HCT116 (cell line): ENCODE measurements at regions not wholly inside any gene's neighbourhood (a gene's known extent, or its start where the extent isn't known, plus 50 kb on each side); places are given as distances from the start of the nearest gene placed in this dataset.

Source experiments
- ATAC-seq: fragments of 200-7000 bp; cut with Tn5 transposase; 2 replicates; pipeline ENCODE4 v1.9.1; 2020; ENCODE audit warnings: mild to moderate bottlenecking, moderate library complexity
- BruUV-seq: library from RNA; stranded (reverse); fragments of 400-500 nt; replicated peaks from 2 replicates; lab custom pipeline; 2021; lab: Mats Ljungman, UMichigan
- CTCF ChIA-PET: fragments of 300-600 bp; sonication (Branson Sonifier 250); formaldehyde crosslinking; loops from one replicate; lab custom pipeline; 2021; ENCODE audit warnings: antibody characterized with exemption; lab: Charles Lee
- POLR2A ChIA-PET: fragments of 300-600, 350-600 bp; sonication (Branson Sonifier 250); formaldehyde crosslinking; loops from one replicate; lab custom pipeline; 2021; ENCODE audit warnings: antibody characterized with exemption; lab: Charles Lee
- RAD21 ChIA-PET, 2 experiments: fragments of 300-600 bp; sonication (Branson Sonifier 250); formaldehyde crosslinking; loops; one replicate each; lab custom pipeline; 2023; ENCODE audit warnings: low total read pairs in 2 of 2; ENCODE audit not compliant: uncharacterized antibody in 2 of 2, unreplicated experiment in 2 of 2, low non-redundant PET in 1 of 2; lab: Charles Lee
- DNase-seq: peaks from one replicate; pipeline ENCODE4 v3.0.0-alpha.2; 2010; ENCODE audit warnings: low read depth, low spot score
- H2AFZ ChIP-seq: fragments of 200-600 bp; shearing (Covaris generic), sonication (generic); 2 replicates; pipeline ENCODE4 v1.6.1; 2017; ENCODE audit warnings: low read depth, mixed run types, mixed read lengths, antibody characterized with exemption, low read length; ENCODE audit not compliant: poor library complexity, severe bottlenecking
- H3K27ac ChIP-seq: 2 replicates; pipeline ENCODE4 v1.5.1; 2012; ENCODE audit warnings: low read depth, low read length
- H3K27me3 ChIP-seq: fragments of 200-600 bp; sonication (generic); 2 replicates; pipeline ENCODE4 v1.6.1; 2016; ENCODE audit warnings: mixed run types, low read length, mixed read lengths; ENCODE audit not compliant: insufficient read depth
- H3K36me3 ChIP-seq, 2 experiments: fragments of 200-500 bp in 1 of 2; fragments of 200-600 bp in 1 of 2; sonication (Bioruptor generic) in 1 of 2; sonication (generic) in 1 of 2; 2 replicates each; pipeline versions ENCODE4 v1.5.1 to v1.6.1; 2014 to 2016; ENCODE audit warnings: low read length in 2 of 2, inconsistent platforms in 1 of 2, mixed read lengths in 1 of 2, mixed run types in 1 of 2; ENCODE audit not compliant: insufficient read depth in 2 of 2, control insufficient read depth in 1 of 2
- H3K4me1 ChIP-seq, 2 experiments: fragments of 200-600 bp in 1 of 2; sonication (generic) in 1 of 2; 2 replicates each; pipeline versions ENCODE4 v1.5.1 to v1.6.1; 2012 to 2017; ENCODE audit warnings: low read length in 2 of 2, inconsistent platforms in 1 of 2, mild to moderate bottlenecking in 1 of 2, mixed read lengths in 1 of 2, mixed run types in 1 of 2, moderate library complexity in 1 of 2; ENCODE audit not compliant: insufficient read depth in 2 of 2, control insufficient read depth in 1 of 2
- H3K4me2 ChIP-seq: fragments of 200-600 bp; sonication (generic); 2 replicates; pipeline ENCODE4 v1.6.1; 2017; ENCODE audit warnings: mixed run types, low read length, mixed read lengths
- H3K4me3 ChIP-seq, 2 experiments: fragments of 200-600 bp in 1 of 2; sonication (generic) in 1 of 2; replicated peaks in 1 of 2; 2 replicates each; pipeline ENCODE4 v1.5.1; 2011 to 2016; ENCODE audit warnings: low read length in 2 of 2, control low read depth in 1 of 2, low read depth in 1 of 2, mild to moderate bottlenecking in 1 of 2, mixed read lengths in 1 of 2, mixed run types in 1 of 2
- H3K79me2 ChIP-seq: fragments of 200-600 bp; sonication (generic); 2 replicates; pipeline ENCODE4 v1.6.1; 2017; ENCODE audit warnings: mild to moderate bottlenecking, mixed run types, low read length, moderate library complexity, mixed read lengths; ENCODE audit not compliant: insufficient read depth
- H3K9ac ChIP-seq: fragments of 200-600 bp; sonication (generic); 2 replicates; pipeline ENCODE4 v1.6.1; 2016; ENCODE audit warnings: low read length, mixed read lengths
- H3K9me2 ChIP-seq: fragments of 200-600 bp; sonication (generic), shearing (Covaris generic); 2 replicates; pipeline ENCODE4 v1.6.1; 2017; ENCODE audit warnings: mixed run types, mild to moderate bottlenecking, moderate library complexity; ENCODE audit not compliant: insufficient read depth
- H3K9me3 ChIP-seq, 2 experiments: fragments of 200-500 bp in 1 of 2; fragments of 200-600 bp in 1 of 2; sonication (Bioruptor generic) in 1 of 2; sonication (generic) in 1 of 2; 2 replicates each; pipeline ENCODE4 v1.6.1; 2014 to 2017; ENCODE audit warnings: low read length in 2 of 2, mixed read lengths in 2 of 2, inconsistent platforms in 1 of 2, low read depth in 1 of 2, mild to moderate bottlenecking in 1 of 2, mixed run types in 1 of 2, moderate library complexity in 1 of 2; ENCODE audit not compliant: control insufficient read depth in 1 of 2, insufficient read depth in 1 of 2
- H4K20me1 ChIP-seq: fragments of 200-600 bp; sonication (generic), shearing (Covaris generic); 2 replicates; pipeline ENCODE4 v1.6.1; 2017; ENCODE audit warnings: mixed run types, mild to moderate bottlenecking, moderate library complexity; ENCODE audit not compliant: insufficient read depth
- CBX3 ChIP-seq: IDR thresholded peaks from 2 replicates; pipeline ENCODE4 v1.6.1; 2012; ENCODE audit warnings: low read depth
- FOSL1 ChIP-seq: IDR thresholded peaks from 2 replicates; pipeline ENCODE4 v1.6.1; 2012; ENCODE audit warnings: low read depth
- JUND ChIP-seq: IDR thresholded peaks from 2 replicates; pipeline ENCODE4 v1.6.1; 2012
- YY1 ChIP-seq: IDR thresholded peaks from 2 replicates; pipeline ENCODE4 v1.6.1; 2011; ENCODE audit warnings: low read length, low read depth, moderate library complexity, mild to moderate bottlenecking; ENCODE audit not compliant: insufficient replicate concordance; ENCODE audit errors: extremely low read depth
- ZFX ChIP-seq: fragments of 450-650 bp; IDR thresholded peaks from 2 replicates; pipeline ENCODE4 v1.6.1; 2017
- ZNF274 ChIP-seq: fragments of 200-500 bp; sonication (Bioruptor generic); IDR thresholded peaks from 2 replicates; pipeline ENCODE4 v1.6.1; 2014; ENCODE audit warnings: mild to moderate bottlenecking, low read depth, low read length, inconsistent platforms
- intact Hi-C: fragments of 100-400 bp; cut with micrococcal nuclease; formaldehyde crosslinking; loops from 2 replicates; pipeline ENCODE4 v1.10.0; 2022
- TF ChIP-seq, protein P1 (sequence below): IDR thresholded peaks from 2 replicates; pipeline ENCODE4 v1.6.1; 2012; ENCODE audit warnings: low read depth
- TF ChIP-seq, protein P2 (sequence below), 3 experiments: fragments of 200-600 bp in 1 of 3; sonication (generic) in 1 of 3; IDR thresholded peaks in 2 of 3; conservative IDR thresholded peaks in 1 of 3; 2 replicates each; pipeline ENCODE4 v1.5.1; 2012 to 2017; ENCODE audit warnings: low read depth in 2 of 3, low read length in 2 of 3, antibody characterized with exemption in 1 of 3, borderline replicate concordance in 1 of 3, control low read depth in 1 of 3, mild to moderate bottlenecking in 1 of 3, mixed read lengths in 1 of 3, mixed run types in 1 of 3, moderate library complexity in 1 of 3; ENCODE audit not compliant: insufficient read depth in 1 of 3
- TF ChIP-seq, protein P3 (sequence below): IDR thresholded peaks from 2 replicates; pipeline ENCODE4 v1.6.1; 2011; ENCODE audit warnings: mild to moderate bottlenecking, low read length, moderate library complexity; ENCODE audit not compliant: insufficient replicate concordance; ENCODE audit errors: extremely low read depth

DNA sequence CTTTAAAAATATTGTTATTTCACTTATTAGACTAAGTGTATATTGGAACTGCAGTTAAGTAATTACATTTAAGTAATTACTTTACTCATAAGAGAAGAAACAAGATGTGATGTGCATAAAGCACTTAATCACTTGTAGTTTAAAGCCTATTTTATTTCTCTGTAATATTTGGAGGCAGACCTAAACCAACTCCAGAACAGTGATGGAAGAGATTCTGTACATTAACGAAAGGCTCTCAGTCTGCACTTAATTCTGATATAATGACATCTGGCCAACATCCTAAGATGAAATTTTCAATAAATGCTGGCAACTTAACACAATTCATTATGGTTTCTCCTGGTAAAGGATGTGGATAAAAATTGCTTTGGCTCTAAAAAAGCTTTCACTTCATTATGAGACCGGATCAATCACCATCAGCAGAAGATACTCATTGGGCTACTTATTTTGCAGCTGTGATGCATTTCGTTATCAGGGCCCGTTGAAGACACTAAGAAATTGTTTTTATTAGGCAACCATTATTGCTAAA, 342.6 kb downstream of the C4orf33 start (continued):
- TF ChIP-seq, protein P1, sequence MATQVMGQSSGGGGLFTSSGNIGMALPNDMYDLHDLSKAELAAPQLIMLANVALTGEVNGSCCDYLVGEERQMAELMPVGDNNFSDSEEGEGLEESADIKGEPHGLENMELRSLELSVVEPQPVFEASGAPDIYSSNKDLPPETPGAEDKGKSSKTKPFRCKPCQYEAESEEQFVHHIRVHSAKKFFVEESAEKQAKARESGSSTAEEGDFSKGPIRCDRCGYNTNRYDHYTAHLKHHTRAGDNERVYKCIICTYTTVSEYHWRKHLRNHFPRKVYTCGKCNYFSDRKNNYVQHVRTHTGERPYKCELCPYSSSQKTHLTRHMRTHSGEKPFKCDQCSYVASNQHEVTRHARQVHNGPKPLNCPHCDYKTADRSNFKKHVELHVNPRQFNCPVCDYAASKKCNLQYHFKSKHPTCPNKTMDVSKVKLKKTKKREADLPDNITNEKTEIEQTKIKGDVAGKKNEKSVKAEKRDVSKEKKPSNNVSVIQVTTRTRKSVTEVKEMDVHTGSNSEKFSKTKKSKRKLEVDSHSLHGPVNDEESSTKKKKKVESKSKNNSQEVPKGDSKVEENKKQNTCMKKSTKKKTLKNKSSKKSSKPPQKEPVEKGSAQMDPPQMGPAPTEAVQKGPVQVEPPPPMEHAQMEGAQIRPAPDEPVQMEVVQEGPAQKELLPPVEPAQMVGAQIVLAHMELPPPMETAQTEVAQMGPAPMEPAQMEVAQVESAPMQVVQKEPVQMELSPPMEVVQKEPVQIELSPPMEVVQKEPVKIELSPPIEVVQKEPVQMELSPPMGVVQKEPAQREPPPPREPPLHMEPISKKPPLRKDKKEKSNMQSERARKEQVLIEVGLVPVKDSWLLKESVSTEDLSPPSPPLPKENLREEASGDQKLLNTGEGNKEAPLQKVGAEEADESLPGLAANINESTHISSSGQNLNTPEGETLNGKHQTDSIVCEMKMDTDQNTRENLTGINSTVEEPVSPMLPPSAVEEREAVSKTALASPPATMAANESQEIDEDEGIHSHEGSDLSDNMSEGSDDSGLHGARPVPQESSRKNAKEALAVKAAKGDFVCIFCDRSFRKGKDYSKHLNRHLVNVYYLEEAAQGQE, result no peak
- no peak for TF ChIP-seq ZFX
- TF ChIP-seq YY1, result no peak
- TF ChIP-seq, protein P2, sequence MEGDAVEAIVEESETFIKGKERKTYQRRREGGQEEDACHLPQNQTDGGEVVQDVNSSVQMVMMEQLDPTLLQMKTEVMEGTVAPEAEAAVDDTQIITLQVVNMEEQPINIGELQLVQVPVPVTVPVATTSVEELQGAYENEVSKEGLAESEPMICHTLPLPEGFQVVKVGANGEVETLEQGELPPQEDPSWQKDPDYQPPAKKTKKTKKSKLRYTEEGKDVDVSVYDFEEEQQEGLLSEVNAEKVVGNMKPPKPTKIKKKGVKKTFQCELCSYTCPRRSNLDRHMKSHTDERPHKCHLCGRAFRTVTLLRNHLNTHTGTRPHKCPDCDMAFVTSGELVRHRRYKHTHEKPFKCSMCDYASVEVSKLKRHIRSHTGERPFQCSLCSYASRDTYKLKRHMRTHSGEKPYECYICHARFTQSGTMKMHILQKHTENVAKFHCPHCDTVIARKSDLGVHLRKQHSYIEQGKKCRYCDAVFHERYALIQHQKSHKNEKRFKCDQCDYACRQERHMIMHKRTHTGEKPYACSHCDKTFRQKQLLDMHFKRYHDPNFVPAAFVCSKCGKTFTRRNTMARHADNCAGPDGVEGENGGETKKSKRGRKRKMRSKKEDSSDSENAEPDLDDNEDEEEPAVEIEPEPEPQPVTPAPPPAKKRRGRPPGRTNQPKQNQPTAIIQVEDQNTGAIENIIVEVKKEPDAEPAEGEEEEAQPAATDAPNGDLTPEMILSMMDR (IDR thresholded peaks at IDR 0.05 in 2 of 3, conservative IDR thresholded peaks at IDR 0.05 in 1 of 3; ENCODE audit: borderline replicate concordance in 1 of 3, insufficient read depth in 1 of 3, low read depth in 2 of 3, low read length in 2 of 3), result no peak
- TF ChIP-seq, all 23 proteins: peak for 0

DNA sequence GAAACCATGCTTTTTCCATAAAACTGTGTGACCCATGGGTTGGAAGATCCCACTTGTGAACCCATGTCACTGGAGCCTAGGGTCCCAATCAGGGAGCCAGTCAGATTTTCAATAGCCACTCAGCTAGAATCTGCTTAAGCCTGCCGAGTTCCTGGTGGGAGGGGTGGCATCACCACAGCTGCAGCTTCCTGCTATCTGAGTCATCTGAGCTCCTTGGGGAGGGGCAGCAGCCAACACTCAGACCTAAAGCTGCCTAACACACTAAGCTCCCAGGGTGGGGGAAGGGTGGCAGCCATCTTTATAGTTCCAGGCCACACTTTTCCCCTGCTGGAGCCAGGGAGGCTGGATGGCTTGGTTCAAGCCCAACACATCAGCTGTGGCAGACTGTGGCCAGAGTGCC, 350.1 kb downstream of the C4orf33 start:
- H3K4me3 ChIP-seq, result 0 out of 4 replicates have a peak overlapping the region, but pooled peaks of 1 of the 2 experiments have one; percentile 6
- intact Hi-C loops, result no loop called here
- H3K9ac ChIP-seq, result no peak overlapping the region
- H3K4me1 ChIP-seq, result peaks cover 0 to 10% of the 10 kb centered on the region in 2 experiments; a peak in 2 of 4 replicates
- peak; percentile 84 for ATAC-seq
- no peaks in the 10 kb centered on the region for H3K9me3 ChIP-seq
- peak overlapping the region; percentile 60 for H2AFZ ChIP-seq
- H4K20me1 ChIP-seq, result no peaks in the 10 kb centered on the region
- H3K9me2 ChIP-seq, result no peaks in the 10 kb centered on the region
- no peaks in the 10 kb centered on the region for H3K79me2 ChIP-seq
- ChIA-PET CTCF (no interaction called here), POLR2A (no interaction called here), RAD21 (no interaction called here)
- no peaks in the 10 kb centered on the region for H3K36me3 ChIP-seq
- peak overlapping the region; percentile 50 for H3K4me2 ChIP-seq
- no TSS peak for BruUV-seq
- TF ChIP-seq ZFX (no peak), CBX3 (peak; percentile 38; the same call in 1 of the 2 replicates), JUND (peak; percentile 22; the same call in 1 of the 2 replicates), YY1 (peak; percentile 57), ZNF274 (no peak), FOSL1 (peak; percentile 21; the same call in 1 of the 2 replicates)
- TF ChIP-seq, protein P3, sequence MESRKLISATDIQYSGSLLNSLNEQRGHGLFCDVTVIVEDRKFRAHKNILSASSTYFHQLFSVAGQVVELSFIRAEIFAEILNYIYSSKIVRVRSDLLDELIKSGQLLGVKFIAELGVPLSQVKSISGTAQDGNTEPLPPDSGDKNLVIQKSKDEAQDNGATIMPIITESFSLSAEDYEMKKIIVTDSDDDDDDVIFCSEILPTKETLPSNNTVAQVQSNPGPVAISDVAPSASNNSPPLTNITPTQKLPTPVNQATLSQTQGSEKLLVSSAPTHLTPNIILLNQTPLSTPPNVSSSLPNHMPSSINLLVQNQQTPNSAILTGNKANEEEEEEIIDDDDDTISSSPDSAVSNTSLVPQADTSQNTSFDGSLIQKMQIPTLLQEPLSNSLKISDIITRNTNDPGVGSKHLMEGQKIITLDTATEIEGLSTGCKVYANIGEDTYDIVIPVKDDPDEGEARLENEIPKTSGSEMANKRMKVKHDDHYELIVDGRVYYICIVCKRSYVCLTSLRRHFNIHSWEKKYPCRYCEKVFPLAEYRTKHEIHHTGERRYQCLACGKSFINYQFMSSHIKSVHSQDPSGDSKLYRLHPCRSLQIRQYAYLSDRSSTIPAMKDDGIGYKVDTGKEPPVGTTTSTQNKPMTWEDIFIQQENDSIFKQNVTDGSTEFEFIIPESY, result no peak
- TF ChIP-seq, all 23 proteins: peak for 4
- Histone ChIP-seq H3K27me3 (no peaks in the 10 kb centered on the region), H3K27ac (no peak overlapping the region)
- peak; percentile 36 for DNase-seq
